MM.1S (cell line): ENCODE measurements at regions not wholly inside any gene's neighbourhood (a gene's known extent, or its start where the extent isn't known, plus 50 kb on each side); places are given as distances from the start of the nearest gene placed in this dataset.

Experiments
- DNase-seq: peaks from one replicate; pipeline ENCODE4 v3.0.0-alpha.2; 2015
- H2AFZ ChIP-seq: fragments of 300-600 bp; sonication (generic); 2 replicates; pipeline ENCODE4 v1.6.0; 2016; ENCODE audit warnings: antibody characterized with exemption, low read length
- H3F3A ChIP-seq: fragments of 300-600 bp; sonication (generic); 2 replicates; pipeline ENCODE4 v1.6.1; 2016; ENCODE audit warnings: mild to moderate bottlenecking, antibody characterized with exemption, low read length, moderate library complexity, mixed read lengths; ENCODE audit not compliant: insufficient read depth
- H3K27ac ChIP-seq: fragments of 300-600 bp; sonication (generic); 2 replicates; pipeline ENCODE4 v1.5.1; 2016; ENCODE audit warnings: mild to moderate bottlenecking, low read length
- H3K27me3 ChIP-seq: fragments of 300-600 bp; sonication (generic); replicated peaks from 2 replicates; pipeline ENCODE4 v1.6.0; 2016; ENCODE audit warnings: low read length; ENCODE audit not compliant: insufficient read depth
- H3K36me3 ChIP-seq: fragments of 300-600 bp; sonication (generic); replicated peaks from 2 replicates; pipeline ENCODE4 v1.6.1; 2016; ENCODE audit warnings: mild to moderate bottlenecking, low read length, mixed read lengths; ENCODE audit not compliant: insufficient read depth
- H3K4me1 ChIP-seq: fragments of 300-600 bp; sonication (generic); 2 replicates; pipeline ENCODE4 v1.6.1; 2016; ENCODE audit warnings: low read length, mixed read lengths
- H3K4me2 ChIP-seq: fragments of 300-600 bp; sonication (generic); 2 replicates; pipeline ENCODE4 v1.6.0; 2016; ENCODE audit warnings: low read depth, low read length
- H3K4me3 ChIP-seq: fragments of 300-600 bp; sonication (generic); 2 replicates; pipeline ENCODE4 v1.5.1; 2016; ENCODE audit warnings: low read length, mixed read lengths
- H3K79me2 ChIP-seq: fragments of 300-600 bp; sonication (generic); 2 replicates; pipeline ENCODE4 v1.6.1; 2016; ENCODE audit warnings: mixed run types, low read length, mixed read lengths
- H3K9ac ChIP-seq: fragments of 300-600 bp; sonication (generic); 2 replicates; pipeline ENCODE4 v1.6.1; 2016; ENCODE audit warnings: low read length, mixed read lengths
- H3K9me2 ChIP-seq: fragments of 300-600 bp; sonication (generic); replicated peaks from 2 replicates; pipeline ENCODE4 v1.6.1; 2016; ENCODE audit warnings: mild to moderate bottlenecking, low read length, mixed read lengths; ENCODE audit not compliant: insufficient read depth
- H3K9me3 ChIP-seq: fragments of 300-600 bp; sonication (generic); replicated peaks from 2 replicates; pipeline ENCODE4 v1.6.1; 2016; ENCODE audit warnings: mild to moderate bottlenecking, low read length, mixed read lengths; ENCODE audit not compliant: insufficient read depth
- H4K20me1 ChIP-seq: fragments of 300-600 bp; sonication (generic); 2 replicates; pipeline ENCODE4 v1.6.1; 2016; ENCODE audit warnings: mild to moderate bottlenecking, low read length, moderate library complexity, mixed read lengths; ENCODE audit not compliant: insufficient read depth
- CTCF ChIP-seq: fragments of 300-600 bp; sonication (generic); IDR thresholded peaks from 2 replicates; pipeline ENCODE4 v1.5.1; 2016; ENCODE audit warnings: antibody characterized with exemption, low read length, mixed read lengths
- EZH2 ChIP-seq: fragments of 300-600 bp; sonication (generic); optimal IDR thresholded peaks from 2 replicates; pipeline ENCODE3; 2017; ENCODE audit warnings: low read depth, mild to moderate bottlenecking, antibody characterized with exemption, low read length, mixed read lengths
- EZH2phosphoT487 ChIP-seq: fragments of 300-600 bp; sonication (generic); IDR thresholded peaks from 2 replicates; pipeline ENCODE4 v1.6.1; 2018; ENCODE audit warnings: antibody characterized with exemption, low read length

- no peaks in the 10 kb centered on the region for H3F3A ChIP-seq
- H3K27ac ChIP-seq = no peak overlapping the region
- H4K20me1 ChIP-seq = no peaks in the 10 kb centered on the region
- no peaks in the 10 kb centered on the region for H3K9me2 ChIP-seq
- H3K79me2 ChIP-seq = no peaks in the 10 kb centered on the region
- H3K4me1 ChIP-seq = peaks cover 16% of the 10 kb centered on the region
- no peaks in the 10 kb centered on the region for H3K36me3 ChIP-seq
- no peaks in the 10 kb centered on the region for H3K9me3 ChIP-seq
- H3K4me3 ChIP-seq = no peak overlapping the region
- no peak overlapping the region for H3K4me2 ChIP-seq
- DNase-seq = no peak
- no peaks in the 10 kb centered on the region for H3K27me3 ChIP-seq
- H2AFZ ChIP-seq = no peak overlapping the region
- H3K9ac ChIP-seq = no peak overlapping the region
- TF ChIP-seq EZH2 = no peak
- TF ChIP-seq EZH2phosphoT487 = no peak
- no peak for TF ChIP-seq CTCF
Observed at GRCh38 chr2:239601880-239602279, 201.1 kb upstream of the HDAC4 start.

- H3K9me2 ChIP-seq = no peaks in the 10 kb centered on the region
- no peak overlapping the region for H3K4me2 ChIP-seq
- H3K9me3 ChIP-seq = no peaks in the 10 kb centered on the region
- no peaks in the 10 kb centered on the region for H3K27me3 ChIP-seq
- no peaks in the 10 kb centered on the region for H3F3A ChIP-seq
- no peak overlapping the region for H2AFZ ChIP-seq
- no peak overlapping the region for H3K9ac ChIP-seq
- no peaks in the 10 kb centered on the region for H3K36me3 ChIP-seq
- no peak overlapping the region for H3K4me3 ChIP-seq
- no peak overlapping the region for H3K27ac ChIP-seq
- no peaks in the 10 kb centered on the region for H3K79me2 ChIP-seq
- no peak for DNase-seq
- TF ChIP-seq EZH2phosphoT487 (no peak), EZH2 (no peak), CTCF (no peak)
- H4K20me1 ChIP-seq = no peaks in the 10 kb centered on the region
- peaks cover 16% of the 10 kb centered on the region for H3K4me1 ChIP-seq
Observed at GRCh38 chr2:239601201-239601851, 200.5 kb upstream of the HDAC4 start.

GRCh38 chr2:239600650-239601049 lies 199.8 kb upstream of the HDAC4 start:
- Histone ChIP-seq H3K27me3 (no peaks in the 10 kb centered on the region), H3K9me2 (no peaks in the 10 kb centered on the region), H3K9ac (no peak overlapping the region), H4K20me1 (no peaks in the 10 kb centered on the region), H3K4me1 (peaks cover 16% of the 10 kb centered on the region), H3K4me3 (no peak overlapping the region), H3F3A (no peaks in the 10 kb centered on the region), H2AFZ (no peak overlapping the region), H3K9me3 (no peaks in the 10 kb centered on the region), H3K79me2 (no peaks in the 10 kb centered on the region), H3K4me2 (no peak overlapping the region), H3K36me3 (no peaks in the 10 kb centered on the region), H3K27ac (no peak overlapping the region)
- no peak for DNase-seq
- no peak for TF ChIP-seq EZH2phosphoT487
- no peak for TF ChIP-seq EZH2
- TF ChIP-seq CTCF = no peak
